Nephron (organoid): ENCODE measurements at regions not wholly inside any gene's neighbourhood (a gene's known extent, or its start where the extent isn't known, plus 50 kb on each side); places are given as distances from the start of the nearest gene placed in this dataset.

Experiments
- H3K27ac Mint-ChIP-seq, 3 experiments: 2 replicates each; pipeline ENCODE4 v1.8.0; 2020; ENCODE audit warnings: mixed read lengths in 3 of 3, mild to moderate bottlenecking in 2 of 3, moderate library complexity in 1 of 3
- H3K27me3 Mint-ChIP-seq: 2 replicates; pipeline ENCODE4 v1.8.0; 2021; ENCODE audit warnings: low read depth, mild to moderate bottlenecking, moderate library complexity, mixed read lengths
- H3K36me3 Mint-ChIP-seq: 2 replicates; pipeline ENCODE4 v1.8.0; 2020; ENCODE audit warnings: low read depth, mixed read lengths
- H3K4me1 Mint-ChIP-seq: 2 replicates; pipeline ENCODE4 v1.8.0; 2020; ENCODE audit warnings: mixed read lengths
- H3K4me3 Mint-ChIP-seq, 3 experiments: 2 replicates each; pipeline ENCODE4 v1.8.0; 2020; ENCODE audit warnings: mild to moderate bottlenecking in 3 of 3, mixed read lengths in 3 of 3, moderate library complexity in 2 of 3
- H3K9me3 Mint-ChIP-seq: 2 replicates; pipeline ENCODE4 v1.8.0; 2020; ENCODE audit warnings: mixed read lengths
- TF ChIP-seq, protein P1 (sequence below), 3 experiments: fragments of 200-600 bp; sonication (generic); IDR thresholded peaks; one replicate each; pipeline ENCODE4 v1.5.0; 2021; ENCODE audit warnings: antibody characterized with exemption in 3 of 3; ENCODE audit not compliant: unreplicated experiment in 3 of 3

DNA sequence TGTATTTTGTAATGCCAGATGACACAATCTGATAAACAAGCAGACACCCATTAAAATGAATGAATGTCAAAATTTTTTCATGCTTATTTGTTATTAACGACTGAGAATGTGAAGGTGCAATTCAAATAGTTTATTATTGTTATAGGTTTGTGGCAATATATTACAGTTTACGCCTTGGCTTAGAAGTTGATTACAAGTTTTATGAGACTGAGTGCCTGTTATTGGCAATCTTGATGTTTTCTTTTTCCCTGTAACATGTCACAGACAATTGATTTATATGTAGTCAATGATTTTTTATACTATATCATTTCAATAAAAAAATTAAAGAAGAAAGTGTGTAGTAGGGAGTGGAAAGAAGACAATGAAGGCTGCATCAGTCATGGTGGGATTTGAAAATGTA is 144.1 kb upstream of the EEF1E1 start:
- Mint-ChIP-seq H3K36me3 (no peaks in the 10 kb centered on the region), H3K4me1 (peaks cover 12% of the 10 kb centered on the region), H3K4me3 (no peak overlapping the region), H3K27ac (no peak overlapping the region), H3K9me3 (peaks cover 2% of the 10 kb centered on the region), H3K27me3 (peaks cover 8% of the 10 kb centered on the region)
- TF ChIP-seq, protein P1, sequence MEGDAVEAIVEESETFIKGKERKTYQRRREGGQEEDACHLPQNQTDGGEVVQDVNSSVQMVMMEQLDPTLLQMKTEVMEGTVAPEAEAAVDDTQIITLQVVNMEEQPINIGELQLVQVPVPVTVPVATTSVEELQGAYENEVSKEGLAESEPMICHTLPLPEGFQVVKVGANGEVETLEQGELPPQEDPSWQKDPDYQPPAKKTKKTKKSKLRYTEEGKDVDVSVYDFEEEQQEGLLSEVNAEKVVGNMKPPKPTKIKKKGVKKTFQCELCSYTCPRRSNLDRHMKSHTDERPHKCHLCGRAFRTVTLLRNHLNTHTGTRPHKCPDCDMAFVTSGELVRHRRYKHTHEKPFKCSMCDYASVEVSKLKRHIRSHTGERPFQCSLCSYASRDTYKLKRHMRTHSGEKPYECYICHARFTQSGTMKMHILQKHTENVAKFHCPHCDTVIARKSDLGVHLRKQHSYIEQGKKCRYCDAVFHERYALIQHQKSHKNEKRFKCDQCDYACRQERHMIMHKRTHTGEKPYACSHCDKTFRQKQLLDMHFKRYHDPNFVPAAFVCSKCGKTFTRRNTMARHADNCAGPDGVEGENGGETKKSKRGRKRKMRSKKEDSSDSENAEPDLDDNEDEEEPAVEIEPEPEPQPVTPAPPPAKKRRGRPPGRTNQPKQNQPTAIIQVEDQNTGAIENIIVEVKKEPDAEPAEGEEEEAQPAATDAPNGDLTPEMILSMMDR (IDR thresholded peaks at IDR 0.05; ENCODE audit: unreplicated experiment in 3 of 3): no peak

DNA sequence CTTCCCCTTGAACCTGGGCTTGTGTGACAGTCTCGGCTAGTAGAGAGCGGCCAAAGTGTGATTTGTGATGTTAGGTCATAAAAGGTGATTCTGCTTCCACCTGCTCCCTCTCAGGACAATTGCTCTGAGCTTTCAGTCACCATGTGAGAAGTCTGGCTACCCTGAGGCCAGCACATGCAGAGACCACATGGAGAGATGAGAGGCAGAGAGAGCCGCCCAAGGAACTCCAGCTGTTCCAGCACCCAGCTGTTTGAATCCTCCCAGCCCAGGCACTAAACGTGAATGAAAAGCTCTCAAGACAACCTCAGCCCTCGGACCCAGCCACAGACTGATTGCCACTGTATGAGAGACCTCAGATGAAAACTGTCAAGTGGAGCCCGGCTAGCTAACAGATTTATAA is 143.4 kb upstream of the EEF1E1 start:
- Mint-ChIP-seq H3K36me3 (no peaks in the 10 kb centered on the region), H3K4me1 (peaks cover 12% of the 10 kb centered on the region), H3K4me3 (no peak overlapping the region), H3K9me3 (no peaks in the 10 kb centered on the region), H3K27me3 (peaks cover 8% of the 10 kb centered on the region), H3K27ac (no peak overlapping the region)
- TF ChIP-seq, protein P1 (IDR thresholded peaks at IDR 0.05; ENCODE audit: unreplicated experiment in 3 of 3): no peak

DNA sequence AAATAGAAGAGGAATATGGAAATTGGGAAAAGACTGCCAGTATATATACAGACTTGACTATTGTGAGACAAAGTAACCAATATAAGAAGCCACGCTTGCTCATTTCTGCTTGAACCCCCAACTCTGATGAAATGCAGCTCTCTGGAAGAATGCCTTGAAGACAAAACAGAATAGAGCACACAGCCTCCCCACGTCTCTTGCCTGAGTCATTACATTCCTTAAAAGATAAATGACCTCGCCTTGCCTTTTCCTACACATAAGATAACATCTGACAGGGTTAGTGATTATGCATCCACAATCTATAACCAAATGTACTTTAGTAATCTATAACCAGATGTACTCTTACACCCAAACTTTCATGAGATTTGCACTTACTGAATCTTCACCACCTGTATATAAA is 141.1 kb upstream of the EEF1E1 start:
- Mint-ChIP-seq H3K36me3 (no peaks in the 10 kb centered on the region), H3K9me3 (no peaks in the 10 kb centered on the region), H3K4me1 (peaks cover 26% of the 10 kb centered on the region), H3K27me3 (peaks cover 8% of the 10 kb centered on the region), H3K27ac (peak overlapping the region; percentile 65 to 83 (median 79)), H3K4me3 (peak overlapping the region in 1 of 3 experiments; percentile 11)
- TF ChIP-seq, protein P1 (IDR thresholded peaks at IDR 0.05; ENCODE audit: unreplicated experiment in 3 of 3): no peak

DNA sequence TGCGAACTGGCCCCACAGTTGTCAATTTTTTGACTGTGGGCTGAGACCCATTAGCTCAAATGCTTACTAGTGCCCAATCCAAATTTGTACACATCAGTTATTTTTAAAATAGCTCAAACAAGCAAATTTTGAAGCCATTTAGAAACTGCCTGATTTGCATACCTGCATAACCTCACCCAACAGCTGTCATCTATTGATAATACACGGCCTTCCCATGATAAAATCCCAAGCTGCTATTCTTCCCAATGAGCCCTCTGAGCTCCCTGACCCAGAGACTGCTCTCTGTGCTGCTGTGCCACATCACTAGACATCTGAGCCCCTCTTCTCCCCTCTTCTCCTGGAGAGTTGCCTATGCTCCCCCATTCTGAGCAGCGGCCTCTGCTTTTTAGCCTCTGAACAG is 140.5 kb upstream of the EEF1E1 start:
- TF ChIP-seq, protein P1 (IDR thresholded peaks at IDR 0.05; ENCODE audit: unreplicated experiment in 3 of 3): no peak
- peak overlapping the region in 2 of 3 experiments; percentile 6 to 11 for H3K4me3 Mint-ChIP-seq

DNA sequence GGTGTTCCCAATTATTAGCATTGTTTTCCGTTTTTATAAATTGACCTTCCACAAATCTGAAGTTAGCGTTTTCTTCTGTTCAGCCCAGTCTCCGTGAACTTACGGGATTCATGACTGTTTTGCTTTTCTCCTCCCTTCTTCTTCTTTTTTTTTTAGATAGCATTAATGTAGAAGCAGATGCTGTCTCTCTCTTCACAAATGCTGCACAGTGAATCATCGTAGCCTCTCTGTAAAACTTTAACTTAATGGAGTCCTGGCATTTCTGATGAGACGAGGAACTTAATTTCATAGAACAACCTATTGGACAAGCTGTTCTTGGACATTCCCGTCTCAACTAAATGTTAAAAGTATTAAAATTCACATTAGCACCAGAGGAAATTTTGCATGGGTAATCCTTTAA is 138.0 kb upstream of the EEF1E1 start:
- TF ChIP-seq, protein P1 (IDR thresholded peaks at IDR 0.05; ENCODE audit: unreplicated experiment in 3 of 3): no peak
- H3K9me3 Mint-ChIP-seq: no peaks in the 10 kb centered on the region
- peaks cover 11% of the 10 kb centered on the region for H3K27me3 Mint-ChIP-seq
- H3K36me3 Mint-ChIP-seq: no peaks in the 10 kb centered on the region
- peak overlapping the region; percentile 73 to 91 (median 81) for H3K27ac Mint-ChIP-seq
- H3K4me3 Mint-ChIP-seq: peak overlapping the region in 1 of 3 experiments; percentile 3
- H3K4me1 Mint-ChIP-seq: peaks cover 29% of the 10 kb centered on the region

More for the DNA sequence above, 140.5 kb upstream of the EEF1E1 start:
- Mint-ChIP-seq H3K27ac (peak overlapping the region; percentile 65 to 83 (median 79)), H3K9me3 (no peaks in the 10 kb centered on the region), H3K27me3 (peaks cover 11% of the 10 kb centered on the region), H3K36me3 (no peaks in the 10 kb centered on the region), H3K4me1 (peaks cover 29% of the 10 kb centered on the region)
